Heart left ventricle (tissue), 13 donors: ENCODE measurements at regions not wholly inside any gene's neighbourhood (a gene's known extent, or its start where the extent isn't known, plus 50 kb on each side); places are given as distances from the start of the nearest gene placed in this dataset.

Experiments
- POLR2A ChIP-seq, 2 donors: fragments of 450-650 bp; IDR thresholded peaks; one replicate each; pipeline ENCODE4 v1.6.1; 2017; ENCODE audit warnings: antibody characterized with exemption in 2 of 2, mild to moderate bottlenecking in 2 of 2, moderate library complexity in 2 of 2
- TF ChIP-seq, protein P1 (sequence below), 12 donors: fragments of 200-600 bp; sonication (generic) in 4 of 12; IDR thresholded peaks; one replicate each; pipeline versions ENCODE4 v1.5.0 to v1.8.0; 2018 to 2022; ENCODE audit warnings: antibody characterized with exemption in 12 of 12, mild to moderate bottlenecking in 5 of 12
- donor health status: ischemic (EF 13 %, LVEDD 7.1; RV severe dilation, severe dysfunction).
- donor health status: DM: no; HTN: yes; CAD: no.
- donor health status: DM: no; HTN: no; CAD: no.
- donor health status: ischemic (EF 25% LVEDD 6.9; RV normal size, moderate dysfunction).
- donor health status: ischemic (EF 25% LVEDD 5.7; RV mildly dilated, moderate dysfunction).
- donor health status: ischemic (EF 35%, LVEDD 5.7; RV mildly dilated, moderate dysfunction).
- donor health status: nonischemic (EF 11% LVEDD 7.7; RV severe dilation, severe dysfunction).
- donor health status: DM: yes; HTN: yes; CAD: no.
- donor health status: PGD.
- donor health status: ischemic (EF 29% LVEDD 5.4; RV normal size, mild dysfunction).
- donor health status: nonischemic (EF 23%, LVEDD 6.1; RV moderate dilation, normal function).

GRCh38 chr2:75986617-75987016 lies 275.9 kb upstream of the GCFC2 start:
- TF ChIP-seq, protein P1, sequence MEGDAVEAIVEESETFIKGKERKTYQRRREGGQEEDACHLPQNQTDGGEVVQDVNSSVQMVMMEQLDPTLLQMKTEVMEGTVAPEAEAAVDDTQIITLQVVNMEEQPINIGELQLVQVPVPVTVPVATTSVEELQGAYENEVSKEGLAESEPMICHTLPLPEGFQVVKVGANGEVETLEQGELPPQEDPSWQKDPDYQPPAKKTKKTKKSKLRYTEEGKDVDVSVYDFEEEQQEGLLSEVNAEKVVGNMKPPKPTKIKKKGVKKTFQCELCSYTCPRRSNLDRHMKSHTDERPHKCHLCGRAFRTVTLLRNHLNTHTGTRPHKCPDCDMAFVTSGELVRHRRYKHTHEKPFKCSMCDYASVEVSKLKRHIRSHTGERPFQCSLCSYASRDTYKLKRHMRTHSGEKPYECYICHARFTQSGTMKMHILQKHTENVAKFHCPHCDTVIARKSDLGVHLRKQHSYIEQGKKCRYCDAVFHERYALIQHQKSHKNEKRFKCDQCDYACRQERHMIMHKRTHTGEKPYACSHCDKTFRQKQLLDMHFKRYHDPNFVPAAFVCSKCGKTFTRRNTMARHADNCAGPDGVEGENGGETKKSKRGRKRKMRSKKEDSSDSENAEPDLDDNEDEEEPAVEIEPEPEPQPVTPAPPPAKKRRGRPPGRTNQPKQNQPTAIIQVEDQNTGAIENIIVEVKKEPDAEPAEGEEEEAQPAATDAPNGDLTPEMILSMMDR (IDR thresholded peaks at IDR 0.05), result no peak
- no peak for TF ChIP-seq POLR2A (IDR thresholded peaks at IDR 0.05)
